GM21515 (cell line): ENCODE measurements at regions not wholly inside any gene's neighbourhood (a gene's known extent, or its start where the extent isn't known, plus 50 kb on each side); places are given as distances from the start of the nearest gene placed in this dataset.
A peak's percentile ranks its signal among the peaks of the same experiment; 100 is the strongest.
"Not testable (repeated sequence)": the region's sequence is repeated elsewhere in the genome, so short reads cannot be mapped to it uniquely, and the experiment has no call there.

ENCODE experiments used
- ATAC-seq: cut with Tn5 transposase; IDR thresholded peaks from one replicate; pipeline ENCODE4 v1.9.1; 2021; ENCODE audit not compliant: unreplicated experiment

GRCh38 chr18:42446195-42446594 is 491.2 kb downstream of the PIK3C3 start:
- ATAC-seq = no peak

GRCh38 chr18:42447688-42448087 is 492.7 kb downstream of the PIK3C3 start:
- ATAC-seq = no peak

GRCh38 chr18:42458226-42458625 is 503.2 kb downstream of the PIK3C3 start:
- no peak for ATAC-seq

GRCh38 chr18:42459873-42460272 is 504.8 kb downstream of the PIK3C3 start:
- no peak for ATAC-seq

GRCh38 chr18:42471885-42472284 is 516.9 kb downstream of the PIK3C3 start:
- ATAC-seq = no peak

GRCh38 chr18:42473611-42474010 is 518.6 kb downstream of the PIK3C3 start:
- ATAC-seq = no peak

GRCh38 chr18:42474577-42474976 is 519.5 kb downstream of the PIK3C3 start:
- ATAC-seq = no peak

- no peak for ATAC-seq
These were observed 520.1 kb downstream of the PIK3C3 start for GRCh38 chr18:42475157-42475556.

GRCh38 chr18:42477267-42477666 is 522.2 kb downstream of the PIK3C3 start:
- ATAC-seq = no peak

GRCh38 chr18:42480441-42480840 is 525.4 kb downstream of the PIK3C3 start:
- no peak for ATAC-seq

GRCh38 chr18:42484648-42485047 is 529.6 kb downstream of the PIK3C3 start:
- no peak for ATAC-seq

GRCh38 chr18:42486271-42486670 is 531.2 kb downstream of the PIK3C3 start:
- ATAC-seq = no peak

GRCh38 chr18:42508683-42509296 is 553.8 kb downstream of the PIK3C3 start:
- ATAC-seq = no peak

GRCh38 chr18:42509750-42510415 is 554.8 kb downstream of the PIK3C3 start:
- ATAC-seq = peak; percentile 78

GRCh38 chr18:42510540-42510939 is 555.5 kb downstream of the PIK3C3 start:
- ATAC-seq = no peak

- no peak for ATAC-seq
These were observed 558.4 kb downstream of the PIK3C3 start for GRCh38 chr18:42513441-42513840.

GRCh38 chr18:42514512-42514911 is 559.5 kb downstream of the PIK3C3 start:
- ATAC-seq = no peak

- ATAC-seq = no peak
These were observed 562.9 kb downstream of the PIK3C3 start for GRCh38 chr18:42517896-42518295.

GRCh38 chr18:42518331-42518730 is 563.3 kb downstream of the PIK3C3 start:
- not testable (repeated sequence) for ATAC-seq

- no peak for ATAC-seq
These were observed 565.1 kb downstream of the PIK3C3 start for GRCh38 chr18:42520138-42520537.

- ATAC-seq = no peak
These were observed 570.9 kb downstream of the PIK3C3 start for GRCh38 chr18:42525905-42526304.

GRCh38 chr18:42527766-42528165 is 572.7 kb downstream of the PIK3C3 start:
- ATAC-seq = no peak

GRCh38 chr18:42530276-42530675 is 575.2 kb downstream of the PIK3C3 start:
- no peak for ATAC-seq
